ENCODE measurements at regions not wholly inside any gene's neighbourhood (a gene's known extent, or its start where the extent isn't known, plus 50 kb on each side); places are given as distances from the start of the nearest gene placed in this dataset.
"Not testable (repeated sequence)": the region's sequence is repeated elsewhere in the genome, so short reads cannot be mapped to it uniquely, and the experiment has no call there.

DNA sequence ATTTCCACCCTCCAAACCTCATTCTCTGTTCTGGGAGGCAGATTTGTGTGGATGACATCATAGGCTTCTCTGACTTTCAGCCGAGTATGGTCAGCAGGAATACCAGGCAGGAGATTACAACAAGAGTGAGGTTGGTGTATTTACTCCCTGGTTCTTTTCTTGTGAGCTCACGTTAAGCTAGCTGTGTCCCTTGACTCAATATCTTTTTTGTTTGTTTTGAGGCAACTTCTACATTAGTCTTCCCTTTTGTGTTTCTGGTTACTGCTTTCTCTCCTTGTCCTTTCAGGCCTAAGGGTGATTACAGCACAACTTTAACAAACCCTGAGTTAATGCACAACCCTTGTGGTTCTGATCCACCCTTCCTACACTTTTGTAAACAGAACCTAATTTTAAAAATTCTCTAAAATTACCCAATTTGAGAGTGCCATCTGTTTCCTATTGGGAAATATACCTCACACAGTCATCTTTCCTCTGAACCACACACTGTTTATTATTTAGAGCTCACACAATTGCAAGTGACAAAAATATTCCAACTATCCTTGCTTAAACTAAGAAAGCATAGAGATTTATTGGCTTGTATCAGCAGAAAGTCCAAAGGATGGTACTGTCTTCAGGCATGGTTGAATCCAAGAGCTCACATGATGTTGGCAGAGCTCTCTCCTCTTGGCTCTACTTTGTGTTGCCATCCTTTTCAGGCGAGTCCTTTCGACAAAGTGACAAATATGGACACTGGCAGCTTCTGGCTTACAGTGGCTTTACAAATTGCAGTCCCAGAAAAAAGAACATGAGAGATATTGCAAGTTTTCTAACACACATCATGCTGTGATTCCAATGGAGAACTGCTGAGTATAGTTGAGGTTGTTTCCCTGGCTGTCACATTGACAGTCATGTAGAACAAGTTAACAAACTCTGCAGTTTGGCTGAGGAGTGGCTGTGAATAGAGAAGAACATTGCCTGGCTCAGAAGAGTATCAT, 150.5 kb upstream of the DDIT4L start:
- DNase-seq = no peak

DNA sequence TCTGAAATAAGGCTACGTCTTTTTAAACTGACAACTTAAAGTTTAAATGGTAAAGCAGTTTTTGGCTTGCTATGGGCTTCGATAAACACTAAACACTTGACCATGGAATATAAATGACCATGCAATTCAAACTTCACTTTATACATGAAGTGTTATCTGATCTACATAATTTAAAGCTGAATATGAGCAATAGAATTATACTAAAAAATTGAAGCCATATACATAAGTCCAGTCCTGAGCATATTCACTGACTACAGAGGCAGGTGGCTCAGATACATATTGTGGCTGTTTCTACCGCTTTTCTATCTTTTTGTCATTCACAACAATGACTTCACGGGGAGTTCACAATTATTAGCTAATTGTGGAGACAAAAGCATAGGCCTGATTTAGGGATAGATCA, 149.6 kb upstream of the DDIT4L start:
- DNase-seq = no peak

DNA sequence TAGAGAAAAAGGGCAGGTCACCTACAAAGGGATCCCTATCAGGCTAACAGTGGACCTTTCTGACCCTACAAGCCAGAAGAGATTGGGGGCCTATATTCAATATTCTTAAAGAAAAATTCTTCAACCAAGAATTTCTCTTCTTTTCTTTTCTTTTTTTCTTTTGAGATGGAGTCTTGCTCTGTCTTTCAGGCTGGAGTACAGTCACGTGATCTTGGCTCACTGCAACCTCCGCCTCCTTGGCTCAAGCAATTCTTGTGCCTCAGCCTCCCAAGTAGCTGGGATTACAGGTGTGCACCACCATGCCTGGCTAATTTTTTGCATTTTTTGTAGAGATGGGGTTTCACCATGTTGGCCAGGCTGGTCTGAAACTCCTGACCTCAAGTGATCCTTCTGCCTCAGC, 143.2 kb upstream of the DDIT4L start:
- DNase-seq = not testable (repeated sequence)

DNA sequence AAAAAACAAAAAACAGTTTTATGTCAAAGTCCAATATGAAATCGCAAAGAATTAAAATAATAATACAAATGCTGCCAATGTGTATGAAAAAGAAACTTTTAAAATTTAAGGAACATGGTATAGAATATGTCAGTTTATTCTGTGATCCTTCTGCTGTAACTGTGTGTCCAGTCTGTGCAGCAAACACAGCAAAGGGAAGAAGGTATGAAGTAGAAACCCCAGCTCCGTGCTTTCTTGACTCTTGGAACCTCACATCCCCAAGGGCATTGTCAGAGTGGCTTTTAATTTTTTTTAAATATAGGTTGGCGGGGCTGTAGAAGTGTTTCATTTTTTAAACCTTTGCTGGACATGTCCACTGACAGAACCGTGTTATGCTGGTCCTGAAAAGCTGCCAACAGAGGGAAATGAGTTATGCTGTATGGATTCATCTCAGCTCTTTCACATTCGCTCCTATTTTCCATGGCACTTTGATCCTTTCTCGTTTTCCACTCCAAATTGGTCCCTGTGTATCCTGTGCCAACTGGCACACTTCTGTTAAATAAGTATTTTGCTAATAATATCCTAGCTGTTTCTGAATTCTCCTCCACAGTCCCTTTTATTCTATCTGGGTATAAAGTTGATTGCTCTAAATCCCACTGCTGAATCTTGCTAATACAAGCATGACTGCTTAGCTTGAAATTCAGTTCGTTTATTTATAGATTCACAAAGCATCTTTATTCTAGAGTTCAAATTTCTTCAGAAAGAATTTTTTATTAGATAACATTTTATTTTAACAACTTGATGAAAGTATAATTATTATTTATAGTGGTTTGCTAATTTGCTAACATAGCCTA, 127.0 kb upstream of the DDIT4L start:
- no peak for DNase-seq

DNA sequence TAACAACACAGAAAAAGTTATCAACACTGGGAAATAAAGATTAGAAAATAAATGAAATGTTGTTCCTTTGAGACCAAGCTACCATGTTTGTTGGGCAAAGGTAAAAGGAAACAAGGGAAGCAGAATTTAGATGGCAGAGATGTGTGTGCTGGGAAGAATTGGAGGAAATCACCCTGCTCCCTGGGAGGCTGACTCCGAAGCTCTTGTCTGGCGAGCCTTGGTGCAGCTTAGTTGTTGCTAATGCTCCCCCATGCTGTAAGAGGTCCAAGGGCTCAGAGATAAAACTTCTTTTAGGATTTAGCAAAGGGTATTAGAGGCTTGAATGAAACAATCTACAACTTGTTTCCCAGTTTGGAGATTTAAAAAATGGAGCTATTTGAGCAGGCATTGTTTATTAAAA, 123.8 kb upstream of the DDIT4L start:
- no peak for DNase-seq

DNA sequence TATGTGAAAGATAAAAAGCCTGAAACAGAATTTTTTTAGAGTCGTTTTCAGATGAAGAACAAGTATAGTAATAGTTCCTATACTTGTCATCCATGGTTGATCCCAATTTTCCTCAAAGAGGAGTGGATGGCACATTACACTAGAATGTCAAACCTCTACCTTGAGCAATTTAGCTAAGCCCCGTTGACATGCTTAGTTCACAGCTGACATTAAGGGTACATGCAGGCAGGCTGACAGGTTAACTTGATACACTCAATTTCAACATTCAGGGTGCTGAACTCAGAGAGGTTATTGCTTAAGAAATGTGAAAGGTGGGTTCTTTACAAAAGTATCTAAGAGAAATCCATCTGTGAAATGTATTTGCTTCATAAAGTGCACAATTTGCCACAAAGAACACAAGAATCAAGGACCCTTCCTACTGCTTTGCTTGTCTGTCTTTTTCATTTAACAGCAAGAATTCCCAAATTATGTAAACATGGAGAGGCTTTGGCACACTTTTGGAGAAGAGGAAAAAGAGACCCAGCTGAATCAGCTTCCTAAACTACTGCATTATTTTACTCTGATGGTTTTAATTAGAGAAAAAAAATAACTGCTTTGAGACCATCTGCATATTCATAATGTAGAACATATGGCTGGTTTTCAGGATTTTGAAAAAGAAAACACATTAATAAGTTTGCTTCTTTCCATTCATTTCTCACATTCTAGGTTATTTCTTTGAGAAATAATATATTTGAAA, 122.5 kb upstream of the DDIT4L start:
- no peak for DNase-seq

DNA sequence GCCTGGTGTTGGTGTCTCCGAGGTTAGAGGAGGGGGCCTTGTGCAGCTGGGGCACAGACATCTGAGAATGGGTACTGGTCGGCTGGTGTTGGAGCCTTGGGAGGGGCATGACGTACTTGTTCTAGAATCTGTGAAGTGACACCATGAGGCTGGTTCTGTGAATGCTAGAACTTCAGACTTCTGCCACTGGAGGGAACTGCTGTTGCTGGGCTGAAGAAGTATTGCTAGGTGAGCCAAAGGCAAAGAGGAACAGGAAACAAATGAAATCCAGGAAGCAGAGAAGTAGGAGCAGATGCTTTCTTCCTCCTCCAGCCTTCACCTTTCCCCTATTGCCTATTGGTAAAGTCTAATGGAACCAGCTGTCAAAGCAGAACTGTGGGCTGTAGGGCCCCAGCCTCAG, 120.9 kb upstream of the DDIT4L start:
- DNase-seq = no peak

DNA sequence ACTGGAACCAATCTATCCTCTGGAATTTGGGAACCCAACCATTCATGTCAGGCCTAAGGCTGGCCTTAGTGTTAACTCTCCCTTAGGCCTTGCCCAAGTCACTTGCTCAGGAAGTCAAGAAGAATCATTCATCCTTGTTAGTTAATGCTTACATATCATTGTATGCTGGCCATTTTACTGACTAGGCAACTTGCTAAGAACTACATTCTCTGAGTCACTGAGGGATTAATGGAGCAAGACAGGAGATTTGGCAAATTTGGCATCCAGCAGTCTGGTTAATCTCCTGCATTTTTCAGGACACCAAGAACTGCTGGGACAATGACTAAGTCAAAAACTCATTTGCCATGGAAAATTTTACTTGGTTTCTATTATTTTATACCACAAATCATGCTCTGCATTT, 115.8 kb upstream of the DDIT4L start:
- no peak for DNase-seq

DNA sequence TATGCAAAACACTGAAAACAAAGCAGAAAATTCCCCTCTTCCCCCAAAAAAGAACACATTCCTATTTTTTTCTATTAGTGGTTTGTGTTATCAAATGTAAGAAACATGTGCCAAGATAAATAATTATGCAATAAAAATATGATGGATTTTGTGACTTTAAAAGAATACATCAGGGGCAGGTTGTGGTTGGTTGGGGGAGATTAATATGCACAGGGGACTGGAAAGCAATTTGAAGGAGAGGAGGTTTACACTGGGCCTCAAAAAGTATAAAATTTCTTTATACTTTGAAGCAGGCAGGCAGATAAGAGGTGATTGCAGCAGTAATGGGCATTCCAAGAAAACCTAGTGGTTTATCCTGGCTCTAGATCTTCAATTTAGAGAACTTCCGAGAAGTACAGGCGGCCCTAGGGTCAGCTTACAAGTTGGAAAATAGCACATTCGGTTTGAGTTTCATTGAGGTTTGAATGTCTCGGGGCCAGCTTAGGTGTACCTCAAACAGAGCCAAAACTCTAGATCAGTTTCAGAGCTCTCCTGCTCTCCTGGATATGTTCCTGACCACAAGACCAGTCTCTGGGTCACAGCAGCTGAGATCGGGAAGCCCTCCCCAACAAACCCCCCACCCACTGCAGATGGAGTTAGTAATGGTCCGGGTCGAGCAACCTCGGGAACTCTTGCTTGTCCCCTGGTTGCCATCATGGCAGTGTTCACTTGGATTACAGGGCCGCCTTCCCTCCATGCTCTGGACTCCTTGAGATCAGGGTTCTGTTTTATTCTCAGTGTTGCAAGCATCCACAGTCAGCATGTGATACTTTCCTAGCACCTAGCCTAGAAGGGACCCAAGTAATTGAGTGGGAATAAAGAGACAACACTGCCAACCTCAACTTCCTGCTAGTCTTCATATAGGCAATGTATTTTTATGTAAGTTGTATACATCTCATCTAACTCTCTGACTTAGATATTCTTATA, 112.1 kb upstream of the DDIT4L start:
- no peak for DNase-seq

DNA sequence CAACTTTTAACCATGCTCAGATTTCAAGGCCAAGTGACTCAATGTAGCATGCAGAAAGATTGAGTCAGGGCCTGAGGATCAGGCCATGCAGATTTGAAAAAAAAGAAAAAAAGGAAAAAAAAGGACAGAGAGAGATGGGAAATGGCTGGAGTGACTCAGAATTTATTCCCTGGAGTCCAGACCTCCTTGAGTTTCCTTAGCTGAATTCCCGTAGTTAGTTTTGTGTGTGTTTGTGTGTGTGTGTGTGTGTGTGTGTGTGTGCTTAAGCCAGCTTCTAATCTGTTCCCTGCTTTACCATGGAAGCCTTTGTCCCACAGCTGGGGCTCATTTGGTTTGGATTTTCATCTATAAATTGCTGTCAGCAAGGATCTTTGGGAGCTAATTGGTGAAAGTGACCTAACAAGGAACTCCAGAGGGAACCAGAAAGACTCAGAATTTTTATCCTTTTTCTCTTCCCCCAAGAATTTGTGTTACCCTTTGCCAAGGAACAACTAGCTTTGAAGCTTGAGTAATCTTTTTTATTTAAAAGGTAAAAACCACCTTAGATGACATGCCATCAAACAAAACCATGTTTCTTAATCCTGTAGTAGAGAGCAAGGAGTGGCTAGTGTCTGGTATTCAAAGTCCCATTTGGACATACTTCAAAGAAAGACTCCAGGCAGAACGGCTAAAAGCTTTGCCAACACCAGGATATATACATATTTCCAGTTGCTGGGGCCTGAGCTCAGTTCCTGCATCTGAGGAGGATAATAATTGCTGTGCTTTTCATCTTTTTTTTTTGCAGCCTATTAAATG, 109.0 kb upstream of the DDIT4L start:
- DNase-seq = peak in 1 of 56 donors; percentile 7

DNA sequence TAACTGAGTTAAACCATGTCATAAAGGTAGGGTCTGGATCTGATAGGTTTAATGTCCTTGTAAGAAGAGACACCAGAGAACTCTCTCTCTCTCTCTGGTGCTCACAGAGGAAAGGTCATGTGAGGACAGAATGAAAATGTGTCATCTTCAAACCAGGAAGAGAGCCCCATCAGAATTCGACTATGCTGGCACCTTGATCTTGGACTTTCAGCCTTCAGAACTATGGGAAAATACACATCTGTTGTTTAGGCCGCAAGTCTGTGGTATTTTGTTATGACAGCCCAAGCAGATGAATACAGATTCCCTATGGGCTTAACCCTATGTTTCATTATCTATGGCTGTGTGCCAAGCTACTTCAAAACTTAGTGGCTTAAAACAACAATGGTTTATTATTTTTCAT, 105.5 kb upstream of the DDIT4L start:
- no peak for DNase-seq

DNA sequence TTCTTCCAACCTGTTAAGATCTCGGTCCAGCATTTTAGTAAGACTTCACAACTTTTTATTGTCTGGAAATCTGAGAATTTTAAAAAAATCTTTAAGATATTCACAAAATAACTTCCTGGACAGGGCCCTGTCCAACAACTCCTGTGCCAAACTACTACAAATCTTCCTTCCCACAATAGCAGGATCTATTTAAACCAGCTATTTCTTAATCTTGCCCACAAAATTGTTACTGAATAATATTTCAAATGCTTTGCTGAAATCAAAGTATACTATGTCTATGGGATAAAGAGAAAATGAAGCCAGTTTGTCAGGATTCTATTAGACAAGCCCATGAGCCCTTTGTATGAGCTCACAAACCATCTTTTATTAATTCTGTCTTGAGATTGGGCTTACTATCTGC, 104.1 kb upstream of the DDIT4L start:
- no peak for DNase-seq

DNA sequence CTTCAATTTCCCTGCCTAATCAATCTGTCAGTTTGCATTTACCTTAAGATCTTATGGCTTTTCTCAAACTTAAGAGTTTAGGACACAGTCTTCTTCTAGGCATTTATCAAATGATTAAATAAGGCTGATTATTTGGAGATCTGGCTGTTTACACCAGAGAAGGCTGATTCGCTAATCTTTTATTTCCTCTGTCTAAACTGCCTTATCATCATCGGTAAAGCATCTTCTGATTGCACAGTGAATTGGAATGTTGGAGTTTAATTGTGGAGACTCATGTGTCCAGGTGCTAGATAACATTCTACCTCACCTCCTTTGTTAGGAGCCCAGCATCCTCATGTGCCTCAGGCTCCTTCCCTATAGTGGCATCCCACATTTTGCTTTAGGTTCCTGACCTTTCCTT, 100.3 kb upstream of the DDIT4L start:
- DNase-seq = no peak

DNA sequence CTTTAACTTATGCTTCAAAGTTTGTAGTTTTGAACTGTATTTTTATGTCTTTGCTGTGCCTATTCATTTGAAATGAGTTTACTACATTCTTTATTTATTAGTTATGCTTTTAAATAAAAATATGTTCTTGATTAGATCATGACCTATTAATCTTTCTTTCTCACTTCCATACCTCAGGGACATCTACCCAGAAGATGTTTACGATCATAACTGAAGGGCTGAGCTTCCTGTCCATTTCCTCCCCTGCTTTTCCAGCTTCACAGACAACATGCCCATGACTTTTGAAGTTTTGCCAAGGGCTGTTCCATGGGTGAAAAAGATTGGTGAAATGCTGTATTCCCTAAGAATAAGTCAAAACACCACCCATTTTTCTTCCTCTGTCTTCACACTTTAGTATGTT, 99.7 kb upstream of the DDIT4L start:
- DNase-seq = no peak

DNA sequence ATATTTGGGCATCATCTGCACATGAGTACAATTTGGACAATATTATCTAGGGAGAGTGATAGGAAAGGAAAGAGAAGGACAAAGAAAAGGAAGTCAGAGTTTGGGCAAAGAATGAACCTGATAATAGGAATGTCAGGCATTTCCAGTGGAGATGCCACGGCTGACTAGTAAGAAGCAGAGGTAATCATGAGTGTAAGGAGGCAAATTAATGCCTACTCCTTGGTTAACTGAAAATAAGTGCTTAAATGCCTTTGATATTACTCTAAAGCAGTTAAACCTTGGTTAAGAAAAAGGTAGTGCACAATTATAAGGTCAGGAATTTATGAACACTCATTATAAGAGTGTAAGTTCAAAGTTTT, 99.2 kb upstream of the DDIT4L start:
- no peak for DNase-seq

DNA sequence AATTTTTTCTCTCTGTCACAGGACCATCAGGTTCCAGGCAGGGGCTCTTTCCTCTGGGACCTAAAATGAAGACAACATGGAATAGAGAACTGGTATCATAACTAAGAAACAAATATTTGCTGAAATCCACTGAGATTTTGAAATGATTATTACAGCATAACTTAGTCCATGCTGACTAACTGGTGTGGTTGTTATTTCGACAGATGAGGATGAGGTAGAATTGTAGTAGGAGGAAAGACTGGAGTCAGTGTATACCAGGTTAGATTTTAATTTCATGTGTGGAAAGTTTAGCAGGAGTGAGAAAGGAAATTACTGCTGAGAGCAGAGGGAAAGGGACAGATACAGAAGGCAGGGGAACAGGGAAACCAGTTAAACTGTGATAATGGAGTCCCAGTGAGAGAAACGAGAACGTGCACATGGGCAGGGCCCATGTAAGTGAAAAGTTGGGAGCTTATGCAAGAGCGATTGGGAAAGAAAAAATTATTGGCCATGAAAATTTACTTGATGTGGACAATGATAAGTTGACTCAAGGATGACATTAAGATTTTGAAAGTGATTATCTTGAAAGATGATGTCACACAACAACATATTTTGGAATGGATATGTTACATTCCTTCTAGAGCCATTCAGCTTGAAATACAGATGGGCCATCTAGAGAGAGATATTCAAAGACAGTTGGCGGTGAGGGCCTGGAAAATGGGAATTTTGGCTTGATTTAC, 98.7 kb upstream of the DDIT4L start:
- DNase-seq = no peak

DNA sequence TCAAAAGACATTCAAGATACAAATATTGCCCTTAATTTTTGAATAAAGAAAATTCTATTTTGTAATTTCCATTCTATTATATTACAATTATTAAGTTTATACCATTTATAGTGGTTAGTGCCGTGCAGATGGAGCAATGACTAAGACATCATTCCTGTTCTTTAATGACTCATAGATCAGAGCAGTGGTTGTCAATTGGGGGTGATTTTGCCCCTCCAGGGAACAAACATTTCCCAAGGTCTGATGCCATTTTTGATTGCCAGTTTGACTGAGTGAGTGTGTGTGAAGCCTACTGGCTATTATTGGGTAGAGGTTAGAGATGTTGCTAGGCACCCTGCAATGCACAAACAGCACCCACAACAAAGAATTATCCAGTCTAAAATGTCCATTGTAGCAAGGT, 97.9 kb upstream of the DDIT4L start:
- DNase-seq = no peak

DNA sequence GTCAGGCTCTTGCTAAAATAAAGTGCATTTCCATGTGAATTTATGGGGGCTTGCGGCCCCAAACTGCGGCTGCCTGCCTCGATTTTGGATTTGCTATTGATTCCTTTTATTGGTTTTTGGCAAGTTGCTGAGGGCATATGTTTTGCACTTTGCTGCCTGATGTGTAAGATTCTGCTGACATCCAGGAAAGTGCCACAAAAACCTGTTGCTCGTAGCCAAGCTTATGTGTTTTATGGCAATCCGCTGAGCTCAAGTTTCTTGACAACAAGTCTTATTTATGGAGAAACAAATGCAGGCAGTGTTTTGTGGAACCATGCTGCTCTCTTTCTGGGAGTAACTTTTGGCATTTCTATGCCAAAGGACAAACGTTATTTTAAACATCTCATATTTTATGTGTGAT, 97.3 kb upstream of the DDIT4L start:
- DNase-seq = no peak

DNA sequence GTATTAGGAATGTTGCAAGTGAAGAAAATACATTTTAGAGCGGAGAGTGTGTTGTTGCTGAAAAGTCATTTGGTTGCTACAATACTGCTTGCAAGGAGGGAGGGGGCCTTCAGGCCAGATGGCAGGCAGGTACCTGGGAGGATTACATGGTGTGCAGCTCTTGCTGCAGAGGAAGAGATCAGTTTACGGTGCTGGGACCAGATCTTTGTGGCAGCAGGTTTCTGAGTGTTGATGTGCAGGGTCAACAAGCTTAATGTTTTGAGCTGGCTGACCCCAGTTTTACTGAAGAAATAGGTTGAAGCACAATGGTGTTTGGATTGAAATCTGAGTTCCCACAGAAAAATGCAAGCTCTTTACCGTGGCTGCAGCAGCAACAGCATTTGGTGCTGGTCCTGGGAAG, 96.4 kb upstream of the DDIT4L start:
- DNase-seq = no peak
